Lung (tissue), 11 donors: ENCODE measurements at regions not wholly inside any gene's neighbourhood (a gene's known extent, or its start where the extent isn't known, plus 50 kb on each side); places are given as distances from the start of the nearest gene placed in this dataset.
A peak's percentile ranks its signal among the peaks of the same experiment; 100 is the strongest.

Experiments used
- ATAC-seq: fragments of 200-7000 bp; cut with Tn5 transposase; one replicate; pipeline ENCODE4 v1.9.1; 2020; ENCODE audit warnings: moderate number of reproducible peaks; ENCODE audit not compliant: insufficient read depth, low FRiP score
- DNase-seq, 3 donors: peaks; one replicate each; pipeline ENCODE4 v3.0.0-alpha.2; 2013 to 2017
- H3K27ac ChIP-seq, 2 donors: one replicate each; pipeline ENCODE4 v1.5.1; 2013; ENCODE audit warnings: mild to moderate bottlenecking in 2 of 2, moderate library complexity in 2 of 2, control low read depth in 1 of 2, inconsistent platforms in 1 of 2, low read depth in 1 of 2, low read length in 1 of 2
- H3K27me3 ChIP-seq, 3 donors: one replicate each; pipeline ENCODE4 v1.5.1; 2013; ENCODE audit warnings: low read length in 2 of 3; ENCODE audit not compliant: control insufficient read depth in 3 of 3, insufficient read depth in 3 of 3
- H3K36me3 ChIP-seq, 4 donors: one replicate each; pipeline ENCODE4 v1.5.1; 2013; ENCODE audit warnings: low read length in 4 of 4, mild to moderate bottlenecking in 1 of 4, moderate library complexity in 1 of 4; ENCODE audit not compliant: control insufficient read depth in 4 of 4, insufficient read depth in 4 of 4
- H3K4me1 ChIP-seq, 5 donors: one replicate each; pipeline ENCODE4 v1.5.1; 2013; ENCODE audit warnings: low read length in 5 of 5, mild to moderate bottlenecking in 2 of 5, moderate library complexity in 1 of 5; ENCODE audit not compliant: control insufficient read depth in 5 of 5, insufficient read depth in 5 of 5
- H3K4me3 ChIP-seq: one replicate; pipeline ENCODE4 v1.5.1; 2013; ENCODE audit warnings: mild to moderate bottlenecking, control low read depth, moderate library complexity
- H3K9ac ChIP-seq, 2 donors: one replicate each; pipeline ENCODE4 v1.5.1; 2013; ENCODE audit warnings: low read length in 2 of 2, control low read depth in 1 of 2; ENCODE audit not compliant: insufficient read depth in 1 of 2
- H3K9me3 ChIP-seq, 4 donors: one replicate each; pipeline ENCODE4 v1.5.1; 2013; ENCODE audit warnings: low read length in 3 of 4, mild to moderate bottlenecking in 1 of 4, moderate library complexity in 1 of 4; ENCODE audit not compliant: control insufficient read depth in 4 of 4, insufficient read depth in 3 of 4
- CTCF ChIP-seq: IDR thresholded peaks from 2 replicates; pipeline ENCODE4 v1.5.1; 2012; ENCODE audit warnings: mild to moderate bottlenecking; ENCODE audit errors: control extremely low read depth, extremely low read depth
- WGBS, 2 donors: extraction: QIAGEN DNeasy Blood & Tissue Kit; methylation state at CpG; one replicate each; pipeline ENCODE4 v1.1.7; 2013; 5-methylcytosine and 5-hydroxymethylcytosine counted together
- donor health status: control.
- donor health status: control.
- donor health status: Bipolar disorder and iron deficiency.
- donor health status: healthy.
- donor health status: DM: yes; HTN: yes; CAD: no.

- H3K4me3 ChIP-seq = no peak overlapping the region
- H3K9me3 ChIP-seq = no peaks in the 10 kb centered on the region
- no peak overlapping the region for H3K27ac ChIP-seq
- H3K4me1 ChIP-seq = peaks cover 0 to 10% (median 0%) of the 10 kb centered on the region in 5 donors
- ATAC-seq (no peak), DNase-seq (no peak)
- H3K27me3 ChIP-seq = no peaks in the 10 kb centered on the region
- H3K36me3 ChIP-seq = no peaks in the 10 kb centered on the region
- no peak for TF ChIP-seq CTCF
- no peak overlapping the region for H3K9ac ChIP-seq
- WGBS, 2 donors = 95 to 99% methylated on average over 3 of the region's 3 CpGs
Measured at GRCh38 chr6:113326781-113327180, 530.4 kb upstream of the MARCKS start.

GRCh38 chr6:113328886-113329381 lies 528.2 kb upstream of the MARCKS start:
- H3K27me3 ChIP-seq = no peaks in the 10 kb centered on the region
- DNase-seq = peak; percentile 89 to 98 (median 96)
- 81 to 85% methylated on average over 4 of the region's 4 CpGs for WGBS, 2 donors
- no peaks in the 10 kb centered on the region for H3K9me3 ChIP-seq
- H3K4me1 ChIP-seq = peaks cover 0 to 10% (median 0%) of the 10 kb centered on the region in 5 donors
- no peak overlapping the region for H3K4me3 ChIP-seq
- no peaks in the 10 kb centered on the region for H3K36me3 ChIP-seq
- TF ChIP-seq CTCF = no peak
- ATAC-seq = no peak
- peak overlapping the region in 1 of 2 donors; percentile 38 for H3K9ac ChIP-seq
- no peak overlapping the region for H3K27ac ChIP-seq

- Histone ChIP-seq H3K4me3 (no peak overlapping the region), H3K27me3 (no peaks in the 10 kb centered on the region), H3K9me3 (no peaks in the 10 kb centered on the region), H3K36me3 (no peaks in the 10 kb centered on the region), H3K27ac (no peak overlapping the region), H3K9ac (no peak overlapping the region), H3K4me1 (peaks cover 0 to 10% (median 0%) of the 10 kb centered on the region in 5 donors)
- TF ChIP-seq CTCF = no peak
- ATAC-seq (no peak), DNase-seq (peak in 1 of 3 donors; percentile 9)
- 85 to 87% methylated on average over 3 of the region's 3 CpGs for WGBS, 2 donors
Measured at GRCh38 chr6:113329942-113330635, 527.1 kb upstream of the MARCKS start.

GRCh38 chr6:113330636-113330946 lies 526.6 kb upstream of the MARCKS start:
- 53 to 80% methylated on average over 2 of the region's 2 CpGs for WGBS, 2 donors
- Histone ChIP-seq H3K27me3 (no peaks in the 10 kb centered on the region), H3K36me3 (no peaks in the 10 kb centered on the region), H3K4me1 (peaks cover 0 to 10% (median 0%) of the 10 kb centered on the region in 5 donors), H3K27ac (no peak overlapping the region), H3K9me3 (no peaks in the 10 kb centered on the region), H3K9ac (no peak overlapping the region), H3K4me3 (no peak overlapping the region)
- no peak for TF ChIP-seq CTCF
- no peak for DNase-seq
- ATAC-seq = no peak
